ENCODE measurements at regions not wholly inside any gene's neighbourhood (a gene's known extent, or its start where the extent isn't known, plus 50 kb on each side); places are given as distances from the start of the nearest gene placed in this dataset.

DNA sequence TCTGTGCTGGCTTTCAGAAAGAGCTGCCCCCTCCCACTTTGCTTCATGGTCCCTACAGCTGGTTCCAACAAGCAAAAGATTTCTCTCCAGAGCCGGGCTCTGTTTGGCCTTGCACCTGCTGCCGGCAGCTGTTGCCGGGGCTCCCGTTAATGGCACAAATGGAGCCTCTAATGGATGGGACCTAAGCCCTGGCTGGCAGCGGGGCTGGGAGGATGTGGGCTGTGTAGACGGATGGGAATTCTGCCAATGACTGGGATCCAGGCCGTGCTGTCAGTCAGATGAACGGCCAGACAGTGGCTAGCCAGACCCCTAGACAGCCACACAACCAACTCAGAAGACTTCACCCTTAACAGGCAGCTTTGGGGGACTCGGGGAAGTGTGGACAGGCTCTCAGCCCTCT lies 88.0 kb downstream of the RPLP1 start:
- TF ChIP-seq, protein P1, sequence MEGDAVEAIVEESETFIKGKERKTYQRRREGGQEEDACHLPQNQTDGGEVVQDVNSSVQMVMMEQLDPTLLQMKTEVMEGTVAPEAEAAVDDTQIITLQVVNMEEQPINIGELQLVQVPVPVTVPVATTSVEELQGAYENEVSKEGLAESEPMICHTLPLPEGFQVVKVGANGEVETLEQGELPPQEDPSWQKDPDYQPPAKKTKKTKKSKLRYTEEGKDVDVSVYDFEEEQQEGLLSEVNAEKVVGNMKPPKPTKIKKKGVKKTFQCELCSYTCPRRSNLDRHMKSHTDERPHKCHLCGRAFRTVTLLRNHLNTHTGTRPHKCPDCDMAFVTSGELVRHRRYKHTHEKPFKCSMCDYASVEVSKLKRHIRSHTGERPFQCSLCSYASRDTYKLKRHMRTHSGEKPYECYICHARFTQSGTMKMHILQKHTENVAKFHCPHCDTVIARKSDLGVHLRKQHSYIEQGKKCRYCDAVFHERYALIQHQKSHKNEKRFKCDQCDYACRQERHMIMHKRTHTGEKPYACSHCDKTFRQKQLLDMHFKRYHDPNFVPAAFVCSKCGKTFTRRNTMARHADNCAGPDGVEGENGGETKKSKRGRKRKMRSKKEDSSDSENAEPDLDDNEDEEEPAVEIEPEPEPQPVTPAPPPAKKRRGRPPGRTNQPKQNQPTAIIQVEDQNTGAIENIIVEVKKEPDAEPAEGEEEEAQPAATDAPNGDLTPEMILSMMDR (IDR thresholded peaks at IDR 0.05), result no peak
- TF ChIP-seq POLR2A (IDR thresholded peaks at IDR 0.05), result no peak
